IPS DF 19.7 (cell line): ENCODE measurements at regions not wholly inside any gene's neighbourhood (a gene's known extent, or its start where the extent isn't known, plus 50 kb on each side); places are given as distances from the start of the nearest gene placed in this dataset.
"Not testable (repeated sequence)": the region's sequence is repeated elsewhere in the genome, so short reads cannot be mapped to it uniquely, and the experiment has no call there.

ENCODE experiments used
- DNase-seq: peaks from one replicate; pipeline ENCODE4 v3.0.0-alpha.2; 2013; ENCODE audit warnings: low read depth, low spot score

DNA sequence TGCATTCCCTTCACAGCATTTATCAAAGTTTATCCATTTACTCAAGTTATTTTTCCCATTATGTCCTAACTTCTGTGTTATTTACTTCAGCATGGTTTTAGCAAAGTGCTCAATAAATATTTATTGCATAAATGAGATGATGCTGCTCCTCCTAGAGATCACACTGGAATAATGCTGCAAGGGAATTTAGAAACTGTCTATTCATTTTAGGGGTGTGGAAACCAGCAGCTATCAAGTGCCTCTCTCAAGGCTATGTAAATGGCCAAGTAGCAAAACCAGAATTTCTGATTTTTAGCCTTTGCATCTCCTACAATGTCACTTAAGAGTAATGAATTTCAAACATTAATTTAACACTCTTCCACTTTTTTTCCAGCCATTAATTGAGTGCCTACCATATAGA lies 316.2 kb downstream of the COL12A1 start:
- DNase-seq, result no peak

DNA sequence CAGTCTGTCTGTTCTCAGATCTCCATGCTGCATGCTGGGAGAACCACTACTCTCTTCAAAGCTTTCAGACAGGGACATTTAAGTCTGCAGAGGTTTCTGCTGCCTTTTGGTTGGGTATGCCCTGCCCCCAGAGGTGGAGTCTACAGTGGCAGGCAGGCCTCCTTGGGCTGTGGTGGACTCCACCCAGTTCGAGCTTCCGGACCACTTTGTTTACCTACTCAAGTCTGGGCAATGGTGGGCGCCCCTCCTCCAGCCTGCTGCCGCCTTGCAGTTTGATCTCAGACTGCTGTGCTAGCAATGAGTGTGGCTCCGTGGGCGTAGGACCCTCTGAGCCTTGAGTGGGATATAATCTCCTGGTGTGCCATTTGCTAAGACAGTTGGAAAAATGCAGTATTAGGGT lies 317.1 kb downstream of the COL12A1 start:
- DNase-seq, result not testable (repeated sequence)

DNA sequence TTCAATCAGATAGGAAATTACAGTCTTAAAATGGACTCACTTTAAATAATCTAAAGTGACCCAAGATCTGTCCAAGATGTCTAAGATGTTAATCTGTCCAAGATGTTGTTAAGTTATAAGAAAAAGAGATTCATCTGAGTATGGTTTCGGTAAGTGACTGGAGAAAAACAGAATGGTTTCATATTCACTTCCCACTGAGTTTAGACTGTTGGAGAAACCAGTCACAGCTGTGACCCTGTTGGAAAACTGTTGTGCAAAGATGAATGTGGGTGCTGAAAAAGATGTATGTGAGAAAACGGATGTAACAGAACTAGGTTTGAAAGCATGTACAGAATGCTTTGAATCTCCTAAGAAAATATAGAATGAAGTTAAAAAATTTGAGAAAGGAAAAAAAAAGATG lies 325.9 kb downstream of the COL12A1 start:
- no peak for DNase-seq

DNA sequence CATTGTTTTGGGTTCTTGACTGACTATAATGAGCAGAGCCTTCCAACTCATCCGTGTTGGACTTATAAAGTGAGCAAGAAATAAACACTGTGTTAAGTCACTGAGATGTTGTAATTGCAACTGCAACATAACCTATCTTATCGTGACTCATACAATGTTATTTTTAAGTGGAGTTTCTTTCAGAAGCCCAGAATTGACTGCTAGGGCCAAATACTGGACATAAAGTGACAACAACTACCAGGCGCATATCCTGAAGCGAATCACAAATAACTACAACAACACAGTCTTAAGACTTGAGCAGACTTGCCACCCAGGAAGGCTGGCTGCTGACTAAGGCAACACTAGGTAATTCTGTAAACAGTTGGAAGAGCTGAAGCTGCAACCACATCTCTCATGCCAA lies 326.6 kb downstream of the COL12A1 start:
- no peak for DNase-seq

DNA sequence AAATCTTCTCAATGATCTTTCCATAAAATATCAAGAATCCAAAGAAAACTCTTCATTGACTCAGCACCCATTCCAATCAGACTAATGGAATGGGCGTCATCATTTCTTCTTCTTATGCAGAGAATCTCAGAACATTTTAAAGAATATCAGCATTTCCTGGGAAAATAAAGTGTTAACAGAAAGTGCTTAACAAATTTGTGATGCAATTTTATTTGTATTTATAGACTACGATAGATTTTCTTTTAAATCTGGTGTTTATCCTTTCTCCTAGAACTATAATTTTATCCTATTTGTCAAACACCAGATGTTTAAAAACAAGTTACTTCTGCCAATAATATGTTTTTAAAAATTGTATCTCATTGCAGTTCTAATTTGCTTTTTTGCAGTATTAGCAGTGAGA lies 330.7 kb downstream of the COL12A1 start:
- no peak for DNase-seq

DNA sequence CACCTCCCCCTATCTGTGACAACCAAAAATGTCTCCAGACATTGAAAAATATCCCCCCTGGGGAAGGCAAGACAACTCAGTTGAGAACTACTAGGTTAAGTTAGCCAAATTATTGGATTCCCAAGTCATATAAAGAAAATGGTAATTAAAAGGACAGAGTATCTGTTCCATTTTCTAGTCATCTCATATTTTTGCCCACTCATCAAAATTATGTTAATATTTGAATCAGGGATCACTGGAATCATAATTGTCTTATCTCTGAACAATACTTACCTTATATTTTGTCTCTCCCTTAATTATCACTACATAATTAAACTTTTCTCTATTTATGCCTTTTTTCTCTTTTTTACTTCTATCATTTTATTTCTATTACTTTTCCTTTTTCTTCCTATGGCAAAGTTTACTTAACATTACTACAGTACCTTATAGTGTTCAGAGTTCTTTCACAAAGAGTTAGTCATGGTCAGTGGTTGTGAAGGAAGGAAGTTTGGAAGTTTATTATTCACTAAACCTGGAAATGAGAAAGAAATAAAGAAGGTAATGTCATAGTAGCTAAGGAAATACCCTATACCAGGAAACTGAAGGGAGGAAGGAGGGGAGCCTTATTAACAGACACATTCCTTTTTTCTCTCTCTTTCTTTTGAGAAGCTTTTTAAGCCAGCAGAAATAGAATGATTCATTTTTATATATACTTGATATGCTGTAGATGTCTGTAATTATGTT lies 332.9 kb downstream of the COL12A1 start:
- no peak for DNase-seq

DNA sequence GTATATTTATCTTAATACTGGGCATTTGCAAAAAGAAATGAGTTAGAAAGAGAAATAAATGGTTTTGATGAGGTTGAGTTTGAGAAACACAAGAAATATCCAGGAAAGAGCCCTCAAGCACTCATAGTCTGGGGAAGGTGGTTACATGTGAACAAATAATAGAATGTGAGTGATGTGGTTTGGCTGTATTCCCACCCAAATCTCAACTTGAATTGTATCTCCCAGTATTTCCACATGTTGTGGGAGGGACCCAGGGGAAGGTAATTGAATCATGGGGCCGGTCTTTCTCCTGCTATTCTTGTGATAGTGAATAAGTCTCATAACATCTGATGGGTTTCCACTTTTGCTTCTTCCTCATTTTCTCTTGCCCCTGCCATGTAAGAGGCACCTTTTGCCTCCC lies 334.1 kb downstream of the COL12A1 start:
- no peak for DNase-seq

DNA sequence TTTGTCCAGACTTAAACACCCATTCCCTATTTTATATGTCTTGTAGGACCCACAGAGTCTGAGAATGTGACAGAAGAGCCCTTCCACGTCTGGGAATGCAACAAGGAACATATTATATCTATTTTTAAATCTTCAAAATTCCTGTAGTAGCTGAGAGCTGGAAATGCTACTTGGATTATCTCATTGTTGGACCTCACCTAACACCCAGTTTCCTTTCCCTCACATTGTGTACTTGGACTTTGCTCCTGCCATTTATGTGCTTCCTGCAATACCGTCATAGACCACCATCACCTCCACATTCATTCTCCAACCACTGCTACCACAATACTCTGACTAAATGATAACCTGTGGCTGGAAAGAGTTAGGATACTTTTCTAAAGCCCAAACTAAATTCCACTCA lies 335.4 kb downstream of the COL12A1 start:
- peak; percentile 25 for DNase-seq

DNA sequence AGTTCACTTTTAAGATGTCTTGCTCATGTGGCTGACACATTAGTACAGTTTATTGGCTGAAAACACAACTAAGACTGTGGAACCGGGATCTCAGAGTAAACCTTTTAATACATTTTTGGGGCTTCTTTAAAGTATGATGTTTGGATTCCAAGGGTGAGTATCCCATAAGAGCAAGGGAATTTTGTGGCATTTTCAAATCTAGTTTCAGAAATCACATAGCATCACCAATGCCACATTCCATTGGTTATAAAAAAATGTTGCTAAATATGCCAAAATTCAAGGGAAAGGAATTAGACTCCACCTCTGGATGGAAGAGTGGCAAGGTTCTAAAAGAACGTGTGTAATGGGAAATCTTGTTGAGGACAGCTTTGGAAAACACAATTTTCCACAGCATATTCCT lies 338.6 kb downstream of the COL12A1 start:
- no peak for DNase-seq

DNA sequence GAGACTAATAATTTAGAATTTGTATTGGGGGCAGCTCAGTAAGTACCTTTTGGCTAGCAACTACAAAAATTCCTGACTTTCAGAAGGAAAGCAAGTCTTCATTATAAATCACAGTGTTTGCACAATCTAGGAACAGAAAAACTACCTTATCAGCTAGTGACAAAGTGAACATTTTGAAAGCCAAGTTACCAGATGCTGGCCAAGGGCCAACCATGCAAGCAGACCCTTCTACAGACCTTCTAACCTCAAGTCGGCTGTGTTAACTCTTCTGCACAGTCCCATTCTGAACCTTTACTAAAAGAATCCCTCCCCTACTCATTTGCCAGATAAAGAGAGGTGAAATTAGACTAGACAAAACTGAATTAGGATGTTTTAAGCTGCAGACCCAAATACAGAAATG lies 341.9 kb downstream of the COL12A1 start:
- DNase-seq, result no peak

DNA sequence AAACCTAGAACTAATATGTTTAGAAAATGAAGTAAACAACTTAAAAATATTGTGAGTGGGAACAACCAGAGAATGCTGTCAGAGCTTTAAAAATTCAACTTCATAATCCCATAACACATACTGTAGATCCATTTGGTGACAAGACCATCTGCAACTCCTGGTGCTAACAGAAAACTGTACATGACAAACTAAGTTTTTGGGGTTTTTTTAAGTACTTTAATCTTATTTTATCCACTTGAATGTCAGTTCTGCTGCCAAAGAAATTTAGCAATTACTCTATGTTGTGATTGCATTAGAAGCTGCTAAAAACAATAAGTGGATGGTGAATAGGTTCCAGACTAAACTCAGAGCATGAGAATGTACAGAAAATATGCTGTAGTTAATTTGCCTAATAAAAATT lies 345.4 kb downstream of the COL12A1 start:
- no peak for DNase-seq

DNA sequence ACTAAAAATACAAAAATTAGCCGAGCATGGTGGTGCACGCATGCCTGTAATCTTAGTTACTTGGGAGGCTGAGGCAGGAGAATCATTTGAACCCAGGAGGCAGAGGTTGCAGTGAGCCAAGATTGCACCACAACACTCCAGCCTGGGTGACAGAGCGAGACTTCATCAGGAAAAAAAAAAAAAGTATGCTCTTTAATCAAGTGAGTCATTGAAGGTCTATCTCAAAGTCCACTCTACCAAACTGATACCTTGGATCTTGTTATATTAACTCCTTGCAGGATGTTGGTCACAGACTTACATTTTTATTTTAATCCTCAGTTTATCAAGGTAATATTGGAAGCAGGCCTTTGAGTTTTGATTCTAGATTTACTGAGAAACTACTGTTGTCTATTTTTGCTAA lies 348.7 kb downstream of the COL12A1 start:
- no peak for DNase-seq

DNA sequence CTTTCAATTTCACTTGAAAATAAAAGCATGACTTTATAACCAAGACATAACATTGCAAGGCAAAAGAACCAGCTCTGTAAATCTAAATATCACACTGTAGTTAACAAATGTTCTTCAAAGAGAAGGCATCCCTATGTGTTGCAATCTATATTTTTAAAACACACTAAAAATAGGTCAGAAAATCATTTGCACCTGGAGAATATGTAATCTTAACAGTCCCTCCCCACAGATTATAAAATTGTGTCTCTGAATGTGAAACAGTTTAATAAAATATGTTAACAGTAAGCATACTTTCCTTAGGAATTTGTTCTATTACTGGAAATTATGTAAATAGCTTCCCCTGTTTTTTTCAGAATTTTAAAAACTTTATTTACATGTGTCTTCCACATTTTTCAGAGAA lies 351.9 kb downstream of the COL12A1 start:
- DNase-seq, result no peak

DNA sequence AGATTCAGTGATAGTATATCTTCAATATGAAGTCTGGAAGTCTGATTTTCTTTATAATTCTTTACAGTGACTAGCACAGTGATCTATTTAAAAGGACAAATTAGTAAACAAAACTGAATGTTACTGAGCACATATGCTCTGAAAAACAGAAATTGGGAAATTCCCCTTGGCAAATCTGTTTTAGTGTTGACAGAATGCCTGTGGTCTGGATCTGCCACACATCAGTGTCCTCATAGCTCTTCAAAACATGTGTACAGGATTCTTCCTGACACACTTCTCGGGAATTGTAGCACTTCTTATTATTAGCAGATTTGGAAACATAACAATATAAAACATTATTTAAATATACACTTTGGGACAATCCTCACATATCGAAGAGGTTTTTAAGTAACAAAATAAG lies 354.3 kb downstream of the COL12A1 start:
- no peak for DNase-seq

DNA sequence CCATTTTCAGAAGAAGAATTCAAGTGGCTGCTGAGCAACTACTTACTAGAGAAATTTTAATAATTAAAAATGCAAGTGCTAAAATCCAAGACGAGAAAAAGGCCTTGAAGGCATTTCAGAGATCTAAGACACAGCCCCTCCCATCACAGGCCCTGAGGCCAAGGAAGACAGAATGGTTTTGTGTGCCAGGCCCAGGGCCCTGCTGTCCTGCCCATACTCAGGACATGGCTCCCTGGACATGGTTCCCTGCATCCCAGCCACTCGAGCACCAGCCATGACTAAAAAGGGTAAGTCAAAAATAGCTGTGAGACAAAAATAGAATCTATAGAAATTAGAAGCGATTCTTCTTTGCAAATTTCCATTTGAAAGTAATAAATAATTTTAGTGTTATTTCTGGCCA lies 364.9 kb downstream of the COL12A1 start:
- DNase-seq, result no peak

DNA sequence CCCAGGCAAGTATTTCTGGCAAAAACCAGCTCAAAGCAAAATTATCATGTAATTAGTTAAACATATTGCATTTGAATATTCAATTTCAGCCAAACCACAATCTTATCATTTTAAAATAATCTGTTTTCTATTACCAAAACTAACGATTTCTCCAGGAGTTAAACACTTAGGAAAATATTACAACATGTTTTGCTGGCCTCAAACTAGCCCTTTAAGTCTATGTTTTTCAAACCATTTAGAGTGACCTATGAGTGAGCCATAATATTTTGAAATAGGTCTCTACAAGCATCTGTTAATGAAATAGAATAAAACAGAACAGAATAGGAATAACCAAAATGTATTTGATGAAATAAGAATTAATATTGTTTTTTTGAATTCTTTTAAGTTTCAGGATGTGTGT lies 370.9 kb downstream of the COL12A1 start:
- DNase-seq, result no peak

DNA sequence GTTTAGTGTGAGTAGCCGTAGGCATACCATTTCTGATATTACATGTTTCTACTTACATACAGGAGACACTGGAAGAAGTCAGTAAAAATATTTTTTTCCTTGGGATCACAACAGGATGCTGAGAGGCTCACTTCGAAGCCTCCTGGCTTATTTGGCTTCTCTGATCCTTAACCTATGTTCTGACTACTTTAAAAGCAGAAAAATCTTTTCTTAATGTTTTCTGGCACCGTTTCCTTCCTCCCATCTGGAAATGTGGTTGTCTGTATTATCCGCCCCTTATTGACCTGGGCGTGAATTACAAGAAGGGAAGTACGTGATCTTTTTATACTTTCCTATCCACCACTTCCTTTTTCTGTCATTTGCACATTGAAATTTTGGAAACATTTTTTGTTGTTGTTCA lies 379.6 kb downstream of the COL12A1 start:
- DNase-seq, result no peak

DNA sequence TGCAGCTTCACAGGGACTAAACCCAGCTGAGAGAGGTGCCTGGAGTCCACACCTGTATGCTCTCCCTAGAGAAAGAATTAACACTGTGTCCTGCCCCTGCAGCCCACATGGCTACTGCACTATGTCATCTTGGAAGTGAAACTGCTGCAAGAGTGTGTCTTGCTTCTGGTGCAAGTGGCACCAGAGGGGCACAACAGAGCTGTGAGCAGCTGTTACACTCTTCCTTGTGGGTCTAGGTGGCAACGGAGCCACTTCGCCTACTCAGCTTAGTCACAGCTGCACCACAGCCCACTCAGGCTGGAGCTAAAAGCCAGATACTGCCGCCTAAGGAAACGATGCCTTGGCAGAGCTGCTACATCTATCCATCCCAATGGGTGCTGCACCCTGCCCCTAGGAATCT lies 391.4 kb downstream of the COL12A1 start:
- no peak for DNase-seq

DNA sequence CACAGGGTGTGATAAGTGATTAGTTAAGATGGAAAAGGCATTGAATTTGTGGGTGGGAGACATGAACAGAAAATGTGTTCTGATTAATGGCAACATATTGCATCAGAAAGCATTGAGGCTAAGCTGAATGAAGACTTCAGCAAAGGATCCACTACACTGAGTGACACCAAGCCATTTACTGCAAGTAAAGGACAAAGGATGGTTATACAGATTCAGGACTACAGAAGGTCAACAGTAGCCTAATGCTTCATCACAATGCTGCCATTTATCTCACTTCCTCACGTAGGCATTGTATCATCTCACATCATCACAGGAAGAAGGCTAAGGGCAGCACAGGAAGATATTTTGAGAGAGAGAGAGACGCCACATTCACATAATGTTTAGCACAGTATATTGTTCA lies 398.2 kb downstream of the COL12A1 start:
- no peak for DNase-seq

DNA sequence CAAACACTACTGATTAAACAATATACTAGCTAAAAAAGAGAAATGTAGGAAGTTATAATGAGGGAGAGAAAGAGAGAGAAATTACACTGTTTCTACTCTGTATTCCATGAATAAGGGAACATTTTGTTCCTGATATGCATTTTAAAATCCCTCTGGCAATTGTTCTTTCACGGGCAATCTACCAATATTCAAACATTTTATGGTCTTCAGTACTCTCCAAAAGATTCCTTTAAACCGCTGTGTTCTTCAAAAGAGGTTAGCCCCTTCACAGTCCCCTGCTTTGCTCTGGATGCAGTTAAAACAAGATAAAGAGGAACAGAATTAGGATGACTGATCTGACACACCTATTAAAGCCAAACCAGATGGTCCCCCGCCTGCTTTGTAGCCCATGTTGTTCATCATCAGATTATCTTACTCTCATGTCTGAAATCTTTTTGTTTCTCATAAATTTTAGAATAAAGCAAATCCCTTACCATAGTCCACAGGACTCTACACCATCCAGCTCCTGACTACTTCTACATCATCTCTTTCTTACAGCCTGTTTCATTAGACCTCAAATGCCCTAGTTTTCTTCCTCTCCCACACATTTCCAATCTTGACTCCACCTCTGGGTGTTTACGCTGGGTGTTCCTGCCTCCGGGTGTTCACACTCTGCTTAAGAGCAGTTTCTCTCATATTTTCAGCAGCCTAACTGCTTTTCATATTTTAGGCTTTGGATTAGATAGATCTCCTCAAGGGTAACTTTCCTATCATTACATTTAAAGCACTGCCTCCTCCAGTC lies 399.7 kb downstream of the COL12A1 start:
- no peak for DNase-seq

DNA sequence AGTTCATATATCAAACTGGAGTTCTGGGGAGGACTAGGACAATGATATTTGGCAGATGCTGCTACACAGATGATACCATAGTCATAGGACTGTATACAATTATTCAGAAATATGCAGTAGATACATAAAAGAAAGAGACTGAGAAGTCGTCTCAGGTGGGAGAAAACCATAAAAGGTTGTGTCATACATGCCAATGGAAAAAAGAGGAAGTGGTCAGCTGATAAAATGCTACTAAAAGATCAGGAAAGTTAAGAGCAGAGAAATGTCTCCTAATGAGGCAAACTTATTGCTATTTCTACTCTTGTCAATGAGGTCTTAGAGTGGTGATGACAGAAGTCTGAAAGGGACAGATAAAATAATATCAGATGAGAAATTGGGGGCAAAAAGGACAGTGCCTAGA lies 407.6 kb downstream of the COL12A1 start:
- no peak for DNase-seq

DNA sequence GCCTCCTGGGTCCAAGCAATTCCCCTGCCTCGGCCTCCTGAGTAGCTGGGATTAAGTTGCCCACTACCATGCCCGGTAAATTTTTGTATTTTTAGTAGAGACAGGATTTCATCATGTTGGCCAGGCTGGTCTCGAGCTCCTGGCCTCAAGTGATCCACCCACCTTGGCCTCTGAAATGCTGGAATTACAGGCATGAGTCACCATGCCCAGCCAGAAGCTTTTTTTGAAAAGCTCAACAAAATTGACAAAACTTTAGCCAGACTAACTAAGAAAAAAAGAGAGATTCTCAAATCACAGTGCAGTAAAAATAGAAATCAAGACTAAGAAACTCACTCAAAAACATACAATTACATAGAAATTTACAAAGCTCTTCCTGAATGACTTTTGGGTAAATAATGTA lies 420.6 kb downstream of the COL12A1 start:
- no peak for DNase-seq

DNA sequence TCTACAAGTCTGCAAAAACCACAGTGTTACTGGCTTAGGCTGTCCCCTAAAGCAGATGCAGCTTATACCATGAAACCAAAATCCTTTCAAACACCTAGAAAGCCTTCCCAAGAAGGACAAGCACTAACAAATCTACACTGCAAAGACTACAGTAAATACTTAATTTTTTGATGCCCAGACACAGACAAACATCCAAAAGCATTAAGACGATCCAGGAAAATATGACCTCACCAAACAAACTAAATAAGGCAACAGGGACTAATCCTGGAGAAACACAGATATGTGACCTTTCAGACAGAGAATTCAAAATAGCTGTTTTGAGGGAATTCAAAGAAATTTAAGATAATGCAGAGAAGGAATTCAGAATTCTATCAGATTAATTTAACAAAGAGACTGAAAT lies 423.5 kb downstream of the COL12A1 start:
- no peak for DNase-seq
